Myocyte (in vitro differentiated cells): ENCODE measurements at regions not wholly inside any gene's neighbourhood (a gene's known extent, or its start where the extent isn't known, plus 50 kb on each side); places are given as distances from the start of the nearest gene placed in this dataset.

Experiments used
- DNase-seq: peaks from one replicate; pipeline ENCODE4 v3.0.0-alpha.2; 2012; ENCODE audit warnings: low read depth

DNA sequence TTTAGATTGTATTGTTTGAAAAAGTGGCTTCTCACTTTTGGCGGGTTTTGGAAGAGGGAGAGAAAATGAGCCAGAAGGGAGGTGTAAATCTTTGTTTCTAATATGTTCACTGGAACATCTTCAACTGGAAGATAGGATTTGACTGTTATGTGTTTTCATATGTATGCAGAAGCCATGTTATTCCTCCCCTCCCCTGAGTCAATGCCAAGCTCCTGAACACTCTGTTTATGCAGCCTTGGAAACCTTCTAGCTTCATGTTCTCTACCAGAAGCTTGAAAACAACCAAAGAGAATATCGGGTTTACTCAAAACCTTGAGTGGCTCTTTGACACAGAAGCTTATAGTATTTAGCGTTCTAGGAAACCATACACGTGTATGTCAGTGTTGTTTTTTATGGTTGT, 279.1 kb downstream of the PRL start:
- no peak for DNase-seq

DNA sequence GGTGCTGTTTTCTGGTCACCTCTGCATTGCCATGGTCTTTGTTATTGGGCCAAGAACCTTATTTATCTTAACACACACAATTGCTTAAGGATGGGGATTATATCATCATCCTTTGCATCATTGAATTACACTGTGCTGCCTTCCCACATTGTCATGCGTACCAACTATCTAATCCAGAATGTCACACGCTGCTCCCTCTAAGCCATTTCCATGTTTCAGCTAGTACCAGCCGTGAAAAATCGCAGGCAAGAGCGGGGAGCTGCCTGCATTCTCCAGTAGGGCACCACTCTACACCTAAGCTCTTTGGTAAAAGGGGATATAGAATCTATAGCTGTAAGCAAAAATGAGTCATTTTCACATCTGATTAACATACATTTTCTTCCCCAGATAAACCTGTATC, 277.0 kb downstream of the PRL start:
- no peak for DNase-seq

DNA sequence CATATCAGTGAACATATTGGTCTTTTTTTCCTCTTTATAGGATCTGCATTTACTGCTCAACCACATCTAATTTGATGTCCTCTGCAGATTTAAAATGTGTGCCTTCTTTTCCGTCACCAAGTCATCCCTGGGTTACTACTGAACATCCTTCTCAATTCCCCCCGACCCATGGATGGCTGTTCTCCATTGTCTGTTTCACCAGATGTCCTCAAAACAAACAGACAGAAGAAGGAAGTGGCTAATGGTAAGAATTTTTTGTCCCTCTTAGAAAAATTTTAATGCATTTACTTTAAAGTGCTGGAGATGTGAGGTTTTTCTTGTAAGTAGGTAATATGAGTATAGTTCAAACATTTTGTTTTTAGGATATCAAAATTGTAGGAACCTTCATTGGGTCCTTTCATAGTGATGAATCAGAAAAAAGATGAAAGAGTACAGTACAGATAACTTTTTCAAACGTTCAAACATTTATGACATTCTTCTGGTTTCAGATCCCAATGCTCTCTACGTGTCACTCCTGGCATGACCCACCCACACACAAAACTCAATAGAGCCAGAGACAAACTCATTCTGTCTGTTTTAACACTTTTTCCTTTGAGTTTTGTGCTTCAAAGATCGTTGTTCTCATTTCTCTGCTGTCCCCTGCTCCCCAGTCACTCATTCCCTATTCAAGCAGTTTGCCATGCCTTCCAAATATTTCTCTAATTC, 276.4 kb downstream of the PRL start:
- DNase-seq = no peak

DNA sequence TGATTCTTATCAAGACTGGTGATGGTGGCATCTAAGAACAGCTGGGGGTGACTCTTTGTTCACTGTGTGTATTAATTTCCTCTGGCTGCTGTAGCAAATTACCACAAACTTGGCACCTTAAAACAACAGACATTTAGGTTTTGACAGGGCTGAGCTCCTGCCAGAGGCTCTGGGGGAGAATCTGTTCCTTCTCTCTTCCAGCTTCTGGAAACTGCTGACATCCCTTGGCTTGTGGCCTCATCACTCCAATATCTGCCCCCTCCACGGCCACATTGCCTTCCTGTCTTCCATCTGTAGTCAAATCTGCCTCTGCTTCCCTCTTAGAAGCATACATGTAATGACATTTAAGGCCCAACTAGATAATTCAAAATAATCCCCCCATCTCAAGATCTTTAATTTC, 274.9 kb downstream of the PRL start:
- no peak for DNase-seq

DNA sequence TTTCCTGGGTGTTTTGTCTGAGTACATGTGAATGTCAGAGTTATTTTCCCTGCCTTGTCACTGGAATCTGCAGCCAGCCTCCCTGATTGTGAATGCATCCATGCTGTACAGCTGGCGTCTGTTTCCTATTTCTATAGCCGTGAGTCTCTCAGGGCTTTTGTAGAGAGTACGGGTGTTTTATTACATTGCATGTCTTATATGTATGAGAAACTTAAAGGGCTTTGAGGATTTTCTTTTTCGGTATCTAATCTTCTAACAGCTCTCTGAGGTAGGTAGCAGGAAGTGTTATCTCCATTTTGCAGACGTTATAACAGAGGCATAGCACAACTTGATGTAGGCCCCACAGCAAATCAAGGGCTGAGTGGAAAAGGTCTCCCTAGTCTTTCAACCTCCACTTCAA, 272.9 kb downstream of the PRL start:
- no peak for DNase-seq

DNA sequence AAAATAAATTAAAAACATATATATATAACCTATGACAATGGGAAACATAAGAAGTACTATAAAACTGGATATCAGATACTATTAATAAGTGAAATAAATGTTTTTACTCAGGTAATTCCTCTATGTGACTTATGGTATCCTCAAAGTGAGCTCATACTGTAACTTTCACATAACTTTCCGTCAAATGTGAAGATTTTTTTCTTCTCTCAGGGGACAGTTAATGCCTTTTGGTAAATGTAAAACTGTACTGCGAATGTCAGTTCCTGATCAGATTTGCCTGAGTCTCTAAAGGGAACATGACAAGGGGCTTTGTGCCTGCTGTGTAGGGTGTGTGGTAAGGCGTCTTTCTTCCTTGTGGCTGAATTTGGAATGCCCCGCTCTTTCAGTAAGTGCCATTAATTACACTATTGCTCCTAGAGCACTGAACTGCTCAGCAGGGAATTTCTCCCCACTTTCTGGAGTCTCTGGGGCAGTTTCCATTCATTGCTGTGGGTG, 271.8 kb downstream of the PRL start:
- no peak for DNase-seq

DNA sequence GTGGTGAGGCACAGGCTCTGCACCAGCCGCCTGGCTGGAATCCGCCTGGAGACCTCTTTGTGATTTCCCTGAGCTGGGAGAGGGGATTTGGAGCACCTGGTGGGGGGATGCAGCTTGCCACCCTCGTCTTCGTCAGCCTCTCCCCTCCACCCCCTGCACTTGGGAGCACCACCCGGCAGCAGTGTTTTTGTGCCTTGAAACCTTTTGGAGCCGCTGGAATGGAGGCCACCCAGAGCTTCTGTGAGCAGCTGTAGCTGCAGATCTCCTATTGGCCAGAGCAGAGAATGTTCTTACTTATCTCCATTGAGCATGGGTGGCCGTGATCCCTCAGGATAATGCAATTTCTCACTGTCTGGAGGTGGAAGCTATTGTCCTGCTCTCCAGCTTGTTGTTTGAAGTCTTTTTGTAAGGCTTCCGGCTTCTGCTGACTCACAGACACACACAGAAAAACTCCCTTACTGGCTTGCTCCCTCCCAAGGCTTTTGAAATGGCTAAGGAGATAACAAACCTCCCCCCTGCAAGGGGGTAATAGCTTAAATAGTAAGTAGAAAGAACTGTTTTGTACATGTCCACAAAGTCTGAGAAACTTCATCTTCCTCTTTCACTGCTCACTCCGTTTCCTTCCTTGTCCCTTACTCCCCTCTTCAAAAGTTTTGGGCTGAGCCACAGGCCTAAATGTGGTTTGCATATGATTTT, 271.2 kb downstream of the PRL start:
- DNase-seq = peak; percentile 21

DNA sequence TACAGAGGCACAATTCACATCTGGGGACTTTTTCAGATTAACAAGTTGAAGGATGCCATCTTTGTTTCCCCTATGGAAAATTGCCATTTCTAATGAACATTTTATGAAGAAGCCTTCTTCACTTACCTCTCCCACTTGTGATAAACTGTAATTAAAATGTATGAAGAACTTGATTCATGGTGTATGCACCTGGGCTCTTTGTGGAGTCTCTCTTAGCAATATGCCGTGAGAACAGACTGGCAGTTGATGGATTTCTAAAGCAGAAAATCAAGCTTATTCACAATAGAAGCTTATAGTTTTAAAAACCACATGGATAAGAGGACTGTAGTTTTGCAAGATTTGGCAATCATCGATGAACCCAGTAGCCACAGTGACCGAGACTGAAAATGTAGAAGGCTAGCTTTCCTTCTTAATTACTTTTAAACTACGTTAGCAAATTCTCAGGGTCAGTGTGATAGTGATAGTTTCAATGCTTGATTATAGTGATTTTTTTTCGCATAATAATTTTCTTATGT, 270.6 kb downstream of the PRL start:
- no peak for DNase-seq

DNA sequence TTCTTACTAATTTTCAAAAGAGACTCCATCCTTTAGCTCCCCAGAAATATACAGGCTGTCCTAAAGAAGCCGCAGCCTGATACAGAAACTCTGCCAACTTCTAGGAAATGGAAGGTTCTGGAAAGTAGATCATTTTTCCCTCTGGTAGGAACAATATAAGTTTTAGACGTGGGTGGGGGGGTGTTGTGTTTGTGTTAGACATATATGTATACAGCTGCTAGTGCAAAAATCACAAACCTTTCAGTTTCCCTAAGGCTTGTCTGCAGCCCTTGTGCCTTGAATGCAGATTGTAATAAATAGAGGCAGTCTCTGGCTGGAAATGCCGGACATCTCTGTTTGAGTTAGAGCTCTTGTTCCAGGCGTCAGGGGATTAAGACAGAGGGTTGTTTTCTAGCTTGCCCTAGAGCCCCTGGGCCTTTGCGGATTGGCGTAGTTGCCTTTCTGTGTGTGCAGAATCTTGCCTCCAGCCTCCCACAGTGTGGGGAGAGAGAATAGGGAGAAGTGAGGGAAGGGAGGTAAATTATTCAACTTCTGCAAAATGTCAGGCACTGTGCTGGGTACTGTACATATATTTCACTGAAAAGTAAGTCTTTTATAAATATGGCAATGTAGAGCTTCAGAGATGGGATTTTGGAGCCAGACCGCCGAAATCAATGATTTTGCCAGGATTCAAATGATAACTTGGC, 269.7 kb downstream of the PRL start:
- DNase-seq = no peak

DNA sequence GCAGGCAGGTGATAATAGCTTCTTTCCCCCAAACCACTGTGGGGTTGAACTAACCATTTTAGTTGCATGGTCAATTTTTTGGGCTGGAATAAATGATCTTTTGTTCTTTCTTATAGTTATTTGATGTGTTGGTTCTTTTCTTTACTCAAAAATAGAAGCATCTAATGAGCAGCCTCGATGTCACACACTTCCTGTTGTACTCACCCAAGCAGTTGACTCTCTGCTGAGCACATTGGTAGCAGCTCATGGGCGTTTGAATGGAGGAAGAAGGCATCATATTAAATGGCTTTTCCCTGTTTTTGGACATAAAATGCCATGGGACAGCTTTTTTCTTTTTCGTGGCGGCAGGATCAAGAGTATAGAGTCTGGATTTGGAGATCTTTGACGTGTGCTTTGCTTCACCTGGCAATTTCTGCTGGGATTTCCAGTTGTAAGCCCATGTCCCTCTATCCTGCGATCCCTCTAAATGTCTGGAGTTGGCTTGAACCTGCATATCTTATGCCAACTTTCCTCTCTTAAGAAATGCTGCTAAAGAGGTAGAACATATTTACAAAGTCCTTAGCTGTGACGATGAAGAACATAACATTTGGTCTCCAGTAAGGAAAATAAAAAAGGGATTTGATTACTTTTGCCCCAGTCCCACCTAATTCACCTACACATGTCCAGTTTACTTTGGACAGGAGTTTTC, 268.3 kb downstream of the PRL start:
- no peak for DNase-seq

DNA sequence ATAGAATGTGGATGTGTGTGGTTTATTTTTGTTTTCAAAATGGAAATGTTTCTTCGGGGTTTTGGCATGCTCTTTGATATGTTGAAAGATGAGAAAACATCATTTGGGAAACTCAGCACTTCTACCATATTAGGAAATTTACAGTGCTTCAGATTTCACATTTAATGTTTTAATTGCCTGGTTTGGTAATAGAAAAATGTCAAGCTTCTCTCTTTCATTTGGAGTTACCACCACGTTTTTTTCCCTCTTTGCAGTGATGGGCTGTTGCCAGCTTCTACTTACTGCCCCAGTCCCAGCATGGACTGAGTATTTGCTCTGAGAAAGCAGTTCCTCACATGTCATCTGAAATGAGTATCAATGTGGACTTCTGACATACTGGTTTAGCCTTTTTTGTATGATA, 267.7 kb downstream of the PRL start:
- peak; percentile 56 for DNase-seq

DNA sequence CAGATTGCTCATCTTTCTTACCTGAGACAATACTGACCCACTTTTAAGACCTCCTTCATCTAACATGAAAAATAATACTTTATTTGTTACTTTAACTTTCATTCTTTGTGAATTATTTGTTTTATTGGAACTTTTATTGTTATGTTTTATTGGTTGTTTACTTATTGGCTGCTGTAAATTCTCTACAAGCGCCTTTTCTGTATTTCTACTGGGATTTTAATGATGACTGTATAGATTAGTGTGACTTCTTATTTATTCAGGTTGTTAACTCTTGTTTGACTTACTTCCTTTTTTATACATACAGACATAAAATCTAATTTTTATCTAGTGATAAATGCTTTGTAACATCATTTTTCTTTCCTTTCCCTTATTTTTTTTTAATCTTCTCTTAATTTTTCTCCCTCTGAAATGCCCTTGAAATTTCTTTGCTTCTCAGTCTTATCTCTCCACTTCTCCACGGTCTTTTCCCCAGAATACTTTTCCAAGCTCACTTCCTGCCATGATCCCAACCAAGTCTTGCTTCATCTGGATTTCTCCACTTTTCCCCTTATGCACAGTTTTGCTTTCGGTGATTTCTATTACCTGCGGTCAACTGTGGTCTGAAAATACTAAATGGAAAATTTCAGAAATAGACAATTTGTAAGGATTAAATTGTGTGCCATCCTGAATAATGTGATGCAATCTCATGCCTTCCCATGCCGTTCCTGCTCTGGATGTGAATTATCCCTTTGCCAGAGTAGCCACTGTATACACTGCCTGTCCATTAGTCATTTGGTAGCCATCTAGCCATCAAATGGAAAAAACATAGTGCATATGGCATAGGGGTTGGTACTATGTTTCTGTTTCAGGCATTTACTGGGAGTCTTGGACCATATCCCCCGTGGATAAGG, 265.9 kb downstream of the PRL start:
- no peak for DNase-seq

DNA sequence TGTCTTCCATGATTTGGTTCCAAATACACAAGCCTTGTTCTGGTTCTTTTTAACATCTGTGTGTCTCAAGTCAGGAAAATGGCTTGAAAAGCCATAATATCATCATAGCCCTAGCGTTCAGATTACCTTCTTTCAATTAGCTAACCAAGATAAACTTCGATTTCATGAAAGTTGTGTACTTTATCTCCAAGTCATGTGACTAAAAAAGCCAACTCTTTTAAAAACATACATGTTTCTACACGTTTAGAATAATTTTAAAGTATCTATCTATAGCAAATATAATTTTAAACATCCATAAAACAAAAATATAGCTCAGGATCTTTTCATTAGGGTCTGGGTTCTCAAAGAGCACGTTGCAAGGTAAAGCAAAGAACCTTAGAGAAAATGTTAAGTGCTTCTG, 261.1 kb downstream of the PRL start:
- DNase-seq = no peak

DNA sequence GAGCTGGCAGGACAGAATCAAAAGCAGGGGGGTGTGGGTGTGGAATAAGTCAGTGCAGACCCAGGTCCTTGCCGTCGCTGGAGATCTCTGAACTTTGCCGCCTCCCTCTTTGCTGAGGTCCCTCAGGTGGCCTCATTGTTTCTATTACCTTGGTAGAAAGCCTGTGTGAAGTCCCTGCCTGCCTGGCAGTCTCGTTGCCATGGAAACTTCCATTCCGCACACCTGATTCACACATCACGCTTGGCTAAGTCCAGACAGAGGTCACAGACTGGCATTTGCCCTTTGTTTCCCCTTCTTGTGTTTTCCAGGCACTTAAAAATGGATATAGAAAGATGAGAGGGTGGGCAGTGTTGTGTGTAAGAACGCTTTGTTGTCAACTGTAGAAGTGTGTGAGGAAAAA, 260.6 kb downstream of the PRL start:
- DNase-seq = no peak

DNA sequence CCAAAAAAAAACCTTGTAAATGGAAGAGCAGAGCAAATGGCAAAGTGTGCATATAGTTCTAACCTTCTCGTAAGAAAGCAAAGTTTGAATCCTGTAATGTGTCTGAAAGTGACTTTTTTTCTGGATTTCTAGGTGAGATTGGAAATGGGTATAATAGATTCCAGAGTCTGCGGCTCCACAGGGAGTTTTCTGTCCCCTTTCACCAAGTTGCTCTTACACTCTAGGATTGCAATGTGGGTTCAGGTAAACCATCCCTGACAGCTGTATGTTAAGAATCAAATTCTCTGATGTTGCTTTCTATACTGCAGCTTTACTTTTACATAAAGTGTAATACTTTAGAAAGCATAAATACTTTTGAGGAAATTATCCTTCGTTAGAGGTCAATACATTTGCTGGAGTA, 260.1 kb downstream of the PRL start:
- no peak for DNase-seq

DNA sequence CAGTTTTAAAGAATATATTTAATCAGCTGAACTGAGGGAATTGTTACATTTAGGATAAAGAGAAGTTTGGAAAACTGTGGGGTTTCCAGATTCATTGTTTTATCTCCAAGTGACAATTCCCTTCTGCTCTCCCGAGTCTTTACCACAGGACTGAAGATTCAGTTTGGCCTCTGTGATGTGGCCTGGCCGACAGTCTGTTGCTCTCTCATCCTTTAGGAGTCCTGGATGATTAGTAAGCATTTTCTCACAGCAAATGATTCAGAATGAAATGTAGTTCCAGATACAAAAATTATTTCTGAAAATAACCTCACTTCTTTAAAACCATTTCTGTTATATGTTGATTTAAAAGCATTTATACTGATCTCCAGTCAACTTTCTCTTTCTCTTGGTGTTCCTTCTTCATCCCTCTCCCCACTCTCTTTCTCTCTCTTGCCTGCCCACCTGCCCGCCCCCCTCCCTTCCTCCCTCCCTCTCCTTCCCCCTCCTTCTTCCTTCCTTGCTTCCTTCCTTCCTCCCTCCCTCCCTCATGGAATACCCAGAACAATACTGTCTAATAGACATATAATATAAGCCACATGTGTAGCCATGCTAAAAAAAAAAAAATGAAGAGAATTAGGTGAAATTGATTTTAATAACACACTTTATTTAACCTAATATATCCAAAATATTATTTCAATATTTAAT, 254.9 kb downstream of the PRL start:
- DNase-seq = peak; percentile 52

DNA sequence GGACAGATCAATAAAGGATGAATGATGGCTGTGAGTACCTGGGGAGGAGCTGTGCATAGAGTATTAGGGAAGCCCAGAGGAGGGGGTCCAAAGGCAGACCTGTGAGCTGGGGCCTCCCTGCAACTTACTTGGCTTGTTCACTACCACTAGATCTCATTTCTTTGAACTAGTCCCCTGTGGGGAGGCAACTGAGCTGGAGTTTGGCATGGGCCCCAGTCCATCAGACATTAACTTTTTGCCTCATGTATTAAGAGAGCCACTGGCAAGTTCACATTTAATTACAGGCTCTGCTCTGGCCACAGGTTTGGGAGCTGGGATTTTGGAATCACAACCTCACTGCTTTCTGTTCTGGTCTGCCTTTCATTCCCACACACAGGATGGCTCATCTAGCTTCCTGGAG, 254.1 kb downstream of the PRL start:
- no peak for DNase-seq

DNA sequence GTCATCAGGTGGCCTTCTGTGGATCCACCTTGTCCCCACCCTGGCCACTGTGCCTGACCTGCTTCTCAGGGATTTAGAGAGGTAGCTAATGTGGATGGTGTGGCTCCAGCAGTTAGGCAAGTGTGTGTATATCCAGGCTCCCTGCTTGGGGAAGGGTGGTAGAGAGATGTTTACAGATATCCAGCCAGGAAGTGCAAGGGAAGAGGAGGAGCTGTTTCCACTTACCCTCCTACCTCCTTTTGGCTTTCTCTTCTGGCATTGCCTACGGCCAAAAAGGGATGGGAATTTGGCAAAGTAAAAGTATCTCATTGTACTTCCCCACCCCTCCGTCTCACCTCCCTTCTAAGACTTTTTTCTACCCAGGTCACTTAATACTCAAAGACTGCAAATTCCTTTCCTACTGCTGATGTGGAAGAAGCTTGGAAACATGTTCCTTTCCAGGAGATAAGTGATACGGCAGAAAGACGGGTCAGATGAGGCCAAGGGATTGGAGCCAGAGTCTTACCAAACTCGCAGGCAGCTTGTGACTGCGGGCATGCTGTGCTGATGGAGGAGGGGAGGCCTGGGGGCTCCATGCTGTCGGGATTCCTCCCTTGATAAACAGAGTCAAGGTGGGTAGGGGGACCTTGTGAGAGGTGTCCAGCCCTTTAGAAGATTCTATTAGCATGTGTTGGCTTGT, 253.4 kb downstream of the PRL start:
- DNase-seq = peak; percentile 15

DNA sequence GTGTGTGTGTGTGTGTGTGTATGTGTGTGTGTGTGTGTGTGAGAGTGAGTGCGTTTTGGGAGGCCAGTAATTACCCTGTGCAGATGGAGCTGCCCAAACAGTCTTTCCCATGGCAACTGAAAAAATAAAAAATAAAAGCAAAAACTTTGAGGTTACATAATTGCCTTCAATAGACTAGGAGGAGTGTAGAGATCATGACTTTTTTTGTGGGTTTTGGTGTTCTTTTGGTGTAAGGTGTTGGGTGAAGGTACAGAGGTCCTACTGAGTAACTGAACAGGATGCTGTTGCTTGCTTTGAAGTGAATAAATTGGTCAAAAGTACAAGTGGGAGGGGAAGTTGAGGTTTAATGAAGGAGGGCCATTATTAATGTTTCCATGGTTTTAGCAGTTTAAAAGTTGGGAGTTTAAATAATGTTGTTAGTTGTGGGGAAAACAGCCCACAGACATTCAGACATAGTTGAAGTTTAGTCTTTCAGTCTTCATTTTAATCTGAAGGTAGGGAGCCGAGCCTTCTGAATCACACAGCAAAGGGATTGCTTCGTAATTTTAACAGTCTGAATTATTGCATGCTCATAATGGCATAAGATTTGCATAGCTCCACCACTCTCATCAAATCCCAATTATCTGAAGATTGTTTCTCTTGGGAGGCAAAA, 251.4 kb downstream of the PRL start:
- DNase-seq = no peak
